HL-60 (cell line): ENCODE measurements at regions not wholly inside any gene's neighbourhood (a gene's known extent, or its start where the extent isn't known, plus 50 kb on each side); places are given as distances from the start of the nearest gene placed in this dataset.

Experiments used
- DNase-seq, 2 experiments: peaks; one replicate each; pipeline ENCODE4 v3.0.0-alpha.2; 2010 to 2020; ENCODE audit warnings: low read depth in 1 of 2, low spot score in 1 of 2
- H3K27ac ChIP-seq: fragments of 250-450 bp; sonication (Bioruptor Pico); replicated peaks from 2 replicates; pipeline ENCODE4 v1.5.1; 2020; ENCODE audit warnings: mild to moderate bottlenecking, moderate library complexity
- H3K27me3 ChIP-seq: fragments of 250-450 bp; sonication (Bioruptor Pico); 2 replicates; pipeline ENCODE4 v1.5.1; 2021; ENCODE audit warnings: mild to moderate bottlenecking, moderate library complexity; ENCODE audit not compliant: insufficient read depth, poor library complexity, severe bottlenecking
- H3K4me3 ChIP-seq: replicated peaks from 2 replicates; pipeline ENCODE4 v1.5.1; 2011; ENCODE audit warnings: mild to moderate bottlenecking, control low read depth, low read length; ENCODE audit not compliant: insufficient read depth
- GABPA ChIP-seq: IDR thresholded peaks from 2 replicates; pipeline ENCODE4 v1.6.1; 2012; ENCODE audit warnings: low read depth
- POLR2AphosphoS5 ChIP-seq: IDR thresholded peaks from 2 replicates; pipeline ENCODE4 v1.6.1; 2012; ENCODE audit warnings: low read depth
- SPI1 ChIP-seq: IDR thresholded peaks from 2 replicates; pipeline ENCODE4 v1.6.1; 2012; ENCODE audit warnings: low read depth, mild to moderate bottlenecking, borderline replicate concordance
- TF ChIP-seq, protein P1 (sequence below): IDR thresholded peaks from 2 replicates; pipeline ENCODE4 v1.6.1; 2012; ENCODE audit warnings: low read depth; ENCODE audit not compliant: insufficient replicate concordance
- TF ChIP-seq, protein P2 (sequence below): IDR thresholded peaks from one replicate; pipeline ENCODE4 v1.5.1; 2011; ENCODE audit warnings: low read length, control low read depth, inconsistent platforms; ENCODE audit not compliant: insufficient read depth

DNA sequence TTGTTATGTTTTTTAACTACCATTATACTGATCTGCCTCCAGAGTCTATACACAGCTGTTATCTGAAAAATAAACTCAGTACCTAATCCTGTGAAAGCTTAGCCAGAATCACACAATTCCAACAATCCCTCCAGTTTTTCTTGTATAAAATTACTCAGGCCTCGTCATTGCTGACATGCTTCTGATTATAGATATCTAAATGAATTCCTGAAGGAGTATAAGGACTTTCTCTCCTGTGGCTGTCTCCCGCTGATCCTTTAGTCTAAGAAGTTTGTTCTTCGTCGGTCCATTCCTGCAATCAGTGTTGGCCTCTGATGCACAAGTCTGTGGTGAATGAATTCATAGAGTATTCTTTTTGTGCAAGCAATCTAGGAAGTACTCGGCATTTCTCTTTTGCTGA is 288.9 kb upstream of the SEMA3C start:
- DNase-seq, result no peak

GRCh38 chr7:81206667-81207360 is 288.0 kb upstream of the SEMA3C start:
- no peak overlapping the region for H3K4me3 ChIP-seq
- TF ChIP-seq, protein P1, sequence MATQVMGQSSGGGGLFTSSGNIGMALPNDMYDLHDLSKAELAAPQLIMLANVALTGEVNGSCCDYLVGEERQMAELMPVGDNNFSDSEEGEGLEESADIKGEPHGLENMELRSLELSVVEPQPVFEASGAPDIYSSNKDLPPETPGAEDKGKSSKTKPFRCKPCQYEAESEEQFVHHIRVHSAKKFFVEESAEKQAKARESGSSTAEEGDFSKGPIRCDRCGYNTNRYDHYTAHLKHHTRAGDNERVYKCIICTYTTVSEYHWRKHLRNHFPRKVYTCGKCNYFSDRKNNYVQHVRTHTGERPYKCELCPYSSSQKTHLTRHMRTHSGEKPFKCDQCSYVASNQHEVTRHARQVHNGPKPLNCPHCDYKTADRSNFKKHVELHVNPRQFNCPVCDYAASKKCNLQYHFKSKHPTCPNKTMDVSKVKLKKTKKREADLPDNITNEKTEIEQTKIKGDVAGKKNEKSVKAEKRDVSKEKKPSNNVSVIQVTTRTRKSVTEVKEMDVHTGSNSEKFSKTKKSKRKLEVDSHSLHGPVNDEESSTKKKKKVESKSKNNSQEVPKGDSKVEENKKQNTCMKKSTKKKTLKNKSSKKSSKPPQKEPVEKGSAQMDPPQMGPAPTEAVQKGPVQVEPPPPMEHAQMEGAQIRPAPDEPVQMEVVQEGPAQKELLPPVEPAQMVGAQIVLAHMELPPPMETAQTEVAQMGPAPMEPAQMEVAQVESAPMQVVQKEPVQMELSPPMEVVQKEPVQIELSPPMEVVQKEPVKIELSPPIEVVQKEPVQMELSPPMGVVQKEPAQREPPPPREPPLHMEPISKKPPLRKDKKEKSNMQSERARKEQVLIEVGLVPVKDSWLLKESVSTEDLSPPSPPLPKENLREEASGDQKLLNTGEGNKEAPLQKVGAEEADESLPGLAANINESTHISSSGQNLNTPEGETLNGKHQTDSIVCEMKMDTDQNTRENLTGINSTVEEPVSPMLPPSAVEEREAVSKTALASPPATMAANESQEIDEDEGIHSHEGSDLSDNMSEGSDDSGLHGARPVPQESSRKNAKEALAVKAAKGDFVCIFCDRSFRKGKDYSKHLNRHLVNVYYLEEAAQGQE, result no peak
- TF ChIP-seq SPI1 (no peak), GABPA (no peak), POLR2AphosphoS5 (no peak)
- TF ChIP-seq, protein P2, sequence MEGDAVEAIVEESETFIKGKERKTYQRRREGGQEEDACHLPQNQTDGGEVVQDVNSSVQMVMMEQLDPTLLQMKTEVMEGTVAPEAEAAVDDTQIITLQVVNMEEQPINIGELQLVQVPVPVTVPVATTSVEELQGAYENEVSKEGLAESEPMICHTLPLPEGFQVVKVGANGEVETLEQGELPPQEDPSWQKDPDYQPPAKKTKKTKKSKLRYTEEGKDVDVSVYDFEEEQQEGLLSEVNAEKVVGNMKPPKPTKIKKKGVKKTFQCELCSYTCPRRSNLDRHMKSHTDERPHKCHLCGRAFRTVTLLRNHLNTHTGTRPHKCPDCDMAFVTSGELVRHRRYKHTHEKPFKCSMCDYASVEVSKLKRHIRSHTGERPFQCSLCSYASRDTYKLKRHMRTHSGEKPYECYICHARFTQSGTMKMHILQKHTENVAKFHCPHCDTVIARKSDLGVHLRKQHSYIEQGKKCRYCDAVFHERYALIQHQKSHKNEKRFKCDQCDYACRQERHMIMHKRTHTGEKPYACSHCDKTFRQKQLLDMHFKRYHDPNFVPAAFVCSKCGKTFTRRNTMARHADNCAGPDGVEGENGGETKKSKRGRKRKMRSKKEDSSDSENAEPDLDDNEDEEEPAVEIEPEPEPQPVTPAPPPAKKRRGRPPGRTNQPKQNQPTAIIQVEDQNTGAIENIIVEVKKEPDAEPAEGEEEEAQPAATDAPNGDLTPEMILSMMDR, result no peak
- no peak overlapping the region for H3K27ac ChIP-seq
- no peak for DNase-seq
- H3K27me3 ChIP-seq, result no peaks in the 10 kb centered on the region

More for the DNA sequence above, 288.9 kb upstream of the SEMA3C start:
- Histone ChIP-seq H3K4me3 (no peak overlapping the region), H3K27me3 (no peaks in the 10 kb centered on the region), H3K27ac (no peak overlapping the region)
- TF ChIP-seq POLR2AphosphoS5 (no peak), GABPA (no peak), SPI1 (no peak)
- TF ChIP-seq, protein P2, result no peak
- TF ChIP-seq, protein P1, result no peak

- TF ChIP-seq GABPA (no peak), SPI1 (no peak), POLR2AphosphoS5 (no peak)
- TF ChIP-seq, protein P1, result no peak
- Histone ChIP-seq H3K27me3 (no peaks in the 10 kb centered on the region), H3K27ac (no peak overlapping the region), H3K4me3 (no peak overlapping the region)
- no peak for DNase-seq
Observed at GRCh38 chr7:81206217-81206616, 287.4 kb upstream of the SEMA3C start.
